Stimulated activated CD4-positive, alpha-beta T cell treated with anti-CD3 and anti-CD28 coated beads, Interleukin-12 subunit alpha, Interleukin-12 subunit beta, amount 100 ng/mL, for 48 hours (primary cell): ENCODE measurements at regions not wholly inside any gene's neighbourhood (a gene's known extent, or its start where the extent isn't known, plus 50 kb on each side); places are given as distances from the start of the nearest gene placed in this dataset.

Source experiments
- DNase-seq, 3 donors: peaks; one replicate each; pipeline ENCODE4 v3.0.0-alpha.2; 2020; ENCODE audit warnings: low read depth in 2 of 3, low spot score in 1 of 3

GRCh38 chr12:22893878-22894277 lies 268.9 kb downstream of the ETNK1 start:
- no peak for DNase-seq

- DNase-seq, result no peak
These were observed 274.2 kb downstream of the ETNK1 start for GRCh38 chr12:22899184-22899583.

- no peak for DNase-seq
These were observed 275.4 kb downstream of the ETNK1 start for GRCh38 chr12:22900401-22900800.

DNA sequence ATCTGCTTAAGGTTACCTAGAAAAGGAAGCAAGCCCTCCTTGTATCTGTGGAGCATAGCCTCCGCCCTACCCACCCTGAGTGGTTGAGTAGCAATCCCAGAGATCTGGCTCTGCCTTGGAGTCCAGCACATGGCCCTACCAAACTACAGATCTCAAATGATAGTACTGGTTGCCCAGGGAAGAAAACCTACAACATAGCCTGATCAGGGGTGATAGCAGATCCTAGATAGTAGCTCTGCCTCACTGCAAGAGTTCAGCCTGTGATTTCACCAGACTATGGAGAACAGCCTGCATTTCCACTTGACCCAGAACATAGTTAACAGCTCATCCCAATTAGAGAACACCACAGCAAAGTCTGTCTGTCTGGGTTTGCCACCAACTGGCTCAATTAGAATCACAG lies 279.5 kb downstream of the ETNK1 start:
- DNase-seq, result no peak

GRCh38 chr12:22916241-22916640 lies 291.3 kb downstream of the ETNK1 start:
- DNase-seq, result no peak

DNA sequence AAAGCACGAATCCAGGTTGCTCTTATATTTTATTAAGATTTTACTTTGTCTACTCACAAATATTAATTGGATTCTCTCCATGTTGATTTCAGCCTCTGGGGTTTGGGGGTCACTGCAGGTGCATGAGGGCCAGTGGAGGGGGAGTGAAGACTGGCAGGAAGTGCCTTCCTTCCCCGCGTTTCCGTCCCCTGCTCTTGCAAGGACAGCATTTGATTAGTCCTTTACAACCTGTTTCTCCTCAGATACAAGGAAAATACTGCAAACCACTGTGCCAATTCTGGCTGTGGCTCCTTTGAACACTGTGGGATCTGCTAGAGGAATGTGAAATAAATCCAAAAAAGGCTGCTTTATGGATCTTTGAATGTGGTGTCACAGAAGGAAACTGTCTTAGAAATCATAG lies 291.8 kb downstream of the ETNK1 start:
- no peak for DNase-seq

- no peak for DNase-seq
These were observed 294.9 kb downstream of the ETNK1 start for GRCh38 chr12:22919883-22920282.

- no peak for DNase-seq
These were observed 298.8 kb downstream of the ETNK1 start for GRCh38 chr12:22923768-22924167.

GRCh38 chr12:22924391-22924790 lies 299.4 kb downstream of the ETNK1 start:
- no peak for DNase-seq

DNA sequence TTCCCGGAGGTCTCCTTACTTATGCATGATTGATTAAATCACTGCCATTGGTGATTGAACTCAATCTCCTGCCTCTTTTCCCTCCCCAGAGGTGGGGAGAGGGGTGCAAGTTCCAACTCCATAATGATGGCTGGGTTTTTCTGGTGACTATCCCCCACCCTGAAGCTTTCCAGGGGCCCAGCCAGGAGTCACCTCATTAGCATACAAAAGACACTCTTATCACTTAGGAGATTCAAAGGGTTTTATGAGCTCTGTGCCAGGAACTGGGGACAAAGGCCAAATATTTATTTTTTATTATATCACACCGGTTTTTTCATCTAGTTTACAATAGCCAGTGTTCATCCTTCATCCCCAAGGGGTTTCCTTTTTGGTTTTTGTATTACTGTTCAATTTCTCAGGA lies 300.7 kb downstream of the ETNK1 start:
- DNase-seq, result no peak

DNA sequence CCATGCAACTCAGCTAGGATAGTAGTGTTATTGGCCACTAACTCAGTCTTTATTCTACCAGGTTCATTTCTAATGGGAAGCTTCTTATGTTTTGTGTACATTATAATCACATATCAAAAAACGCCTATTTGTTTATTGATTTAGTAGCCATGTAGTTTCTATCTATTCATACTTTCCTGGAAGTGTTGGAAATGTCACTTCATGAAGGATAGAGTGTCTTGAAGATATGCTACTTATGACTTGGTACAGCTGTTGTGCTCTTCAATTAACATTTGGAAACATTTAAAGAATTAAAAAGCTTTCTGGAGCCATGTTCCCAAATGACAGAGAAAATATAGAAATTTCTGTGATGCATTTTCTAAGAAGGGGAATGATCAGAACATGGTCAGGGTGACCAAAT lies 307.5 kb downstream of the ETNK1 start:
- no peak for DNase-seq

GRCh38 chr12:22935090-22935489 lies 310.1 kb downstream of the ETNK1 start:
- no peak for DNase-seq

DNA sequence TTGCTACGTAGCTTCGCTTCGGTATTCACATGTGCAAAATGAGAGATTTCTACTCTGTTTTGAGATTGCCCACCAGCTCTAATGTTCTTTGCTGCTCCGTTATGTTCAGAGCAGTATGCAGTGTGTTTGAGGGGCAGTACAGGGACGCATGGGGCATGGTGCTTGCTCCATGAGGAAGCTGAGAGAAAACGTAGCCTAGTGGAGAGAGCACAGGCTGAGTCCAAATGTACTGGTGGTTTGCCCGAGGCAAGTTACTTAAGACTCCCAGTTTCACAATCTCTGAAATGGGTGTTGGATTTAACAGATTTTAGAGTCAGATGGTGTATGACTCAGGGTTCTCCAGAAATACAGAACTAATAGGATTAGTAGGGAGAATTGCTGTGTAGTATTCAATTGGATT lies 310.5 kb downstream of the ETNK1 start:
- DNase-seq, result no peak

DNA sequence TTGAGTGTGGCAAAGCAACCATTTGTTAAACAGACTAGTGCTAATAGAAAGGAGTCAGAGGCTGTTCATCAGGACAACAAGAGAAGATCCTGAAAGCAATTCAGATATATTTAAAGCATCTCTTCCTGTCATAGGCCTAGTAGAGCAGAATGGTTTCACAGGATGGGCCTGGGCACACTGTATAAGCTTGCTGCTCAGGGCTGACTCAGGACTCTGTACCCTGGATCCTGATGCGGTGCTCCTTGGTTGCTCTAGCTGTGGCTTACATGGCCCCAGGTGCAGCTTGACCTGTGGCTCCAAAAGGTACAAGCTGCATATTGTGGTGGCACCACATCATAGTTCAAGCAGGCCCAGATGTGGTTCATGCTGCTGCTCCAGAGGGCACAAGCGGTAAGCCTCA lies 313.4 kb downstream of the ETNK1 start:
- no peak for DNase-seq

DNA sequence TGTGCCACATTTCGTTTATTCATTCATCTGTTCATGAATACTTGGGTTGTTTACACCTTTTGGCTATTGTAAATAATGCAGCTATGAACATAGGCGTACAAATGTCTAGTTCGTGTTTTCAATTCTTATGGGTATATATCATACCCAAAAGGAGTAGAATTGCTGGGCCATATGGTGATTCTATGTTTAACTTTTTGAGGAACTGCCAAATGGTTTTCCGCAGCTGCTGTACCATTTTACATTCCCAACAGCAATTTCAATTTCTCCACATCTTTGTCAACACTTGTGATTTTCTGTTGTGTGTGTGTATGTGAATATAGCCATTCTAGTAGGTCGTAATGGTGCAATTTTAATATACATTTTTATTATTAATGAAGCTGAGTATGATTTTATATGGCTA lies 326.2 kb downstream of the ETNK1 start:
- no peak for DNase-seq

- DNase-seq, result no peak
These were observed 331.7 kb downstream of the ETNK1 start for GRCh38 chr12:22956690-22957089.

DNA sequence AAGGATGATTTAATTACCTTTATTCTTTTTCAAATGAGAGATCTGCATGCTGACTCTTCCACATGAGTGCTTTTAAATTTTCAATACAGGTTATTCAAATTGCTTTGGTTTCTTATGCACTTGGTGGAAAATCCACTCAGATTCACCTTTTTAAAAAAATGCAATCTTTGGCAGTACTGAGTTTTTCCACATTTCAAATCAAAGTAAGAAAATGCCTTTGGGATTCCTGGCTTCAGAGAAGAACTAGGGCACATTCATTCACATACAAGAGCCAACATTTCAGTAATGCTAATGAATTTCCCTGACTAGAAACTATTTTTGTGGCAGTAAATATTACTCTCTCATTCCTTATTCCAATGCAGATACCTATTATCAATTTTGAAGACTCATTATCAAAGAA lies 342.2 kb downstream of the ETNK1 start:
- no peak for DNase-seq

GRCh38 chr12:22969521-22969920 lies 344.6 kb downstream of the ETNK1 start:
- no peak for DNase-seq

DNA sequence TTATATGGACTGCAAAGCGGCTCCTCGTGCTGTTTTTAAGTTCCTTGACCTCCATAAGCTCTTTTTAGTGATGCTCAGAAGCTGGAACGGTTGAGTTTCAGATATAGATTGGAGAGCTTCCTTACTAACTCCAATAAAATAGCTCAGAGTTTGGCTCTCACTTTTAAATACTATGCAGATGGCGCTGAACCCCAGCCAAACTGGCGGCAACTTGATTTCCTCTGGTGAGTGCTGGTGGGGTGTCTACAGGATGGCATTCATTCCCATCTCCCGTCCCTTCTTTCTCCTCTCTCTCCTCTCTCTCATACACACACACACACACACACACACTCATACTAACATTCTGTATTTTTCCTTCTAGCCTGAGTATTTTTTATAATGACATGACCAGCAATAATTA lies 346.3 kb downstream of the ETNK1 start:
- DNase-seq, result no peak

DNA sequence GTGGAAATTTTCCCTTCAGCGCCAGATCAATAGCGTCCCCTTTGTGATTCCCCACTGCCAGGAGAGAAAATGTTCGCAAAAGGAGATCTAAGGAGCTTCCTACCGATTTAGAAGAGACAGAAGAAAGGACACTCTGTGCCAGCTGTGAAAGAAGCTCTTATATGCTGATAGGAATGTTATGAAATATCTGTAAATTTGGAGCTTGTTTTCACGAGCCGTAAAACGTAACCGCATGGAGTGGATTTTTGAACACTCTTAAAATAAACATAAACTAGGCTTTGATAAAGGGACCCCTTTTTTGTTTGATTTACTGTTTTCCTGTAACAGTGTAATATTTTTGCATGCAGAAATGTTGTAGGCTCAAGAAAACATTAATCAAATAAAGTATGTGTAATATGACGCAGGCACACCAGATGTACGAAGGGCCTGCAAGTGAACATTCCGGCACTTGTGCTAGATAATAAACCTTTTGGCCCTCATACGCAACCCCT lies 346.8 kb downstream of the ETNK1 start:
- no peak for DNase-seq

DNA sequence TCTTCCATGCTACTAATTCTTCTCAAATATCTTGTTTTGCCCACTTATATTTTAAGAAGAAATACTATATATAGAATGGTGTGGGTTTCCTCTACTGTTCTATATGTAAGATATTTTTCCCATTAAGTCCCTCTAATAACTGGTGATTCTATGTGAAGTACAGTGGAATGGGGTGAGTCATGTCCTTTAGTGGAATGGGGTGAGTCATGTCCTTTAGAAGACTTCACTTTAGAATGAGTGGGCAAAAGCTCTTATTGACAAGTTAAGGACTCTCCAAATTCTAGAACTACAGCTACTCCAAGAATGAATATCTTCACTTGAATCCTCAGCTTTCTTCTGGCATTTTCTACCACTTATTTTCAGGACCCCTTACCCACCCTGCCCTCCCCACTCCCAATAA lies 349.9 kb downstream of the ETNK1 start:
- DNase-seq, result no peak

- no peak for DNase-seq
These were observed 354.0 kb downstream of the ETNK1 start for GRCh38 chr12:22978962-22979361.

GRCh38 chr12:22979854-22980469 lies 355.0 kb downstream of the ETNK1 start:
- DNase-seq, result no peak

DNA sequence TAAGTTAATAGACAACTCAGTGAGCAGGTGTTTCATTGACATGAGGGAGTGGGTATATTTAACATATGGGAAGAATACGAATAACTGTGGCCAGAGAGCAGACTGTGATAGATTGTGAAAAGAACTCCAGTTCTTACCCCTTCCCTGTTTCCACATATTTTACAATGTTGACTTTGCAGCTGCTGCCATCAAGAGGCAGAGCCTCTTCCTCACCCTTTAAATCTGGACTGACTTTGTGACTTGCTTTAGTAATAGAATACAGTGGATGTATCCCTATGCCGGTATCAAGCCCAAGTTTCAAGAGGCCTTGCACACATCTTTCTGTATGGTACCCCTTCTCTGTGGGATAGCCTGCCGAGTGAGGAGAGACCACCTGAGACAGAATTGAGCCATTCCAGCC lies 356.7 kb downstream of the ETNK1 start:
- DNase-seq, result no peak
